A549 (cell line): ENCODE measurements at regions not wholly inside any gene's neighbourhood (a gene's known extent, or its start where the extent isn't known, plus 50 kb on each side); places are given as distances from the start of the nearest gene placed in this dataset.

Experiments used
- ATAC-seq, 2 experiments: fragments of 200-7000 bp in 1 of 2; fragments of >200 bp in 1 of 2; cut with Nextera tagmentation in 1 of 2; cut with Tn5 transposase in 1 of 2; 3 replicates each; pipeline versions ENCODE4 v1.8.0 to v1.9.1; 2018 to 2020; ENCODE audit warnings: mild to moderate bottlenecking in 1 of 2, moderate library complexity in 1 of 2
- CTCF ChIA-PET: fragments of 300-600 bp; sonication (Branson Sonifier 250); formaldehyde crosslinking; extraction: SDS; loops from one replicate; lab custom pipeline; 2021; ENCODE audit warnings: antibody characterized with exemption, inconsistent platforms; lab: Yijun Ruan, JAX
- POLR2A ChIA-PET: fragments of 350-600 bp; formaldehyde crosslinking; extraction: SDS; loops from one replicate; lab custom pipeline; 2021; ENCODE audit warnings: antibody characterized with exemption, inconsistent platforms; lab: Yijun Ruan, JAX
- DNase-seq, 2 experiments: peaks; one replicate each; pipeline versions ENCODE4 v3.0.0 to v3.0.0-alpha.2; 2011 to 2016; ENCODE audit warnings: low read depth in 1 of 2, low spot score in 1 of 2
- FAIRE-seq: peaks from 2 replicates; lab custom pipeline; 2011; peaks lifted over from hg19 to GRCh38; lab: Jason Lieb, UNC
- H3K27ac ChIP-seq, 2 experiments: fragments of >200 bp; sonication (Bioruptor Twin); formaldehyde crosslinking; 3 replicates each; pipeline ENCODE4 v1.5.1; 2016 to 2017
- H3K4me1 ChIP-seq: fragments of >200 bp; sonication (Bioruptor Twin); formaldehyde crosslinking; 3 replicates; pipeline ENCODE4 v1.6.1; 2016
- H3K4me2 ChIP-seq: fragments of >200 bp; sonication (Bioruptor Twin); formaldehyde crosslinking; 3 replicates; pipeline ENCODE4 v1.6.1; 2016
- H3K4me3 ChIP-seq: fragments of >200 bp; sonication (Bioruptor Twin); formaldehyde crosslinking; 3 replicates; pipeline ENCODE4 v1.5.1; 2016
- H3K9me3 ChIP-seq: fragments of >200 bp; sonication (Bioruptor Twin); formaldehyde crosslinking; 3 replicates; pipeline ENCODE4 v1.6.1; 2016
- BHLHE40 ChIP-seq: IDR thresholded peaks from 2 replicates; pipeline ENCODE4 v1.6.1; 2012; ENCODE audit warnings: low read depth, low read length, inconsistent platforms
- CHD4 ChIP-seq: fragments of 200-600 bp; sonication (generic); IDR thresholded peaks from 2 replicates; pipeline ENCODE4 v1.6.1; 2016; ENCODE audit warnings: antibody characterized with exemption, mild to moderate bottlenecking, borderline replicate concordance
- EP300 ChIP-seq, 2 experiments: fragments of >200 bp; sonication (Bioruptor Twin); formaldehyde crosslinking; IDR thresholded peaks; 2 replicates in 1 of 2; 3 replicates in 1 of 2; pipeline ENCODE4 v1.6.1; 2016 to 2017
- ESRRA ChIP-seq: fragments of 150-350 bp; IDR thresholded peaks from 2 replicates; pipeline ENCODE4 v1.6.1; 2014; ENCODE audit warnings: mild to moderate bottlenecking, low read length, borderline replicate concordance
- FOXS1 ChIP-seq: fragments of 250-450 bp; sonication (Bioruptor Pico); IDR thresholded peaks from 2 replicates; pipeline ENCODE4 v1.5.0; 2020; ENCODE audit warnings: mild to moderate bottlenecking, moderate library complexity
- NPAS2 ChIP-seq: fragments of 250-450 bp; sonication (Bioruptor Pico); IDR thresholded peaks from 2 replicates; pipeline ENCODE4 v1.8.0; 2022; ENCODE audit warnings: mild to moderate bottlenecking, moderate library complexity, borderline replicate concordance
- RNF2 ChIP-seq: fragments of 200-600 bp; sonication (generic); IDR thresholded peaks from 2 replicates; pipeline ENCODE4 v1.6.1; 2016; ENCODE audit warnings: low read depth, mild to moderate bottlenecking, antibody characterized with exemption, moderate library complexity, borderline replicate concordance
- TP53 ChIP-seq: fragments of 250-450 bp; sonication (Bioruptor Pico); IDR thresholded peaks from 2 replicates; pipeline ENCODE4 v1.5.0; 2021; ENCODE audit warnings: mild to moderate bottlenecking, moderate library complexity
- WGBS: methylation state at CpG from one replicate; pipeline ENCODE4 v1.1.6; 2017; ENCODE audit errors: missing lambda C conversion rate; 5-methylcytosine and 5-hydroxymethylcytosine counted together
- TF ChIP-seq, protein P1 (sequence below): fragments of 200-600 bp; sonication (generic); IDR thresholded peaks from 2 replicates; pipeline ENCODE4 v1.6.1; 2016; ENCODE audit warnings: antibody characterized with exemption, mild to moderate bottlenecking, moderate library complexity
- TF ChIP-seq, protein P2 (sequence below): IDR thresholded peaks from 2 replicates; pipeline ENCODE4 v1.6.1; 2012
- TF ChIP-seq, protein P3 (sequence below): fragments of >200 bp; sonication (Bioruptor Twin); formaldehyde crosslinking; IDR thresholded peaks from 3 replicates; pipeline ENCODE4 v1.5.1; 2016

DNA sequence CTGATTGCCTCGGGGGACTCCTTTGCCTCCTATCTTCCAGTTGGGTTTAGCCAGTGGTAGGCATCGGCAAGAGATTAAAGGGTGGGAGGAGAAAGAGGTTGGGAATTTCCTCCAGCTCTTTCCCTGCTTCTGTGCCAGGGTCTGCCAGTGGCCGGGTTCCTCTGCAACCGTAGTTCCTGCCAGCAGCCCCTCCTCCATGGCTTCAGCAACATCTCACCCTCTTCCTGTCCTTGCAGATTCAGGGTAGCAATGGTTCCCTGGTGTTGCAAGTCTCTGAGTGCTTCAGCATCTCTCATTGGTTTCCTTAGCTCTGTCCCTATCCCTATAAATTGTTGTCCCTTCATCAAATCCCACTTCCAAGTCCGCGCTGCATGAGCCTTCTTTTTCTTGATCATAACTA is 223.1 kb upstream of the JUN start:
- Histone ChIP-seq H3K9me3 (no peaks in the 10 kb centered on the region), H3K4me3 (no peak overlapping the region), H3K4me1 (no peaks in the 10 kb centered on the region), H3K27ac (no peak overlapping the region), H3K4me2 (no peak overlapping the region)
- DNase-seq (no peak), FAIRE-seq (no peak), ATAC-seq (no peak)
- ChIA-PET CTCF (no interaction called here), POLR2A (no interaction called here)
- WGBS: 85% methylated on average over 6 of the region's 6 CpGs
- TF ChIP-seq NPAS2 (CRISPR knock-in tag): no peak

DNA sequence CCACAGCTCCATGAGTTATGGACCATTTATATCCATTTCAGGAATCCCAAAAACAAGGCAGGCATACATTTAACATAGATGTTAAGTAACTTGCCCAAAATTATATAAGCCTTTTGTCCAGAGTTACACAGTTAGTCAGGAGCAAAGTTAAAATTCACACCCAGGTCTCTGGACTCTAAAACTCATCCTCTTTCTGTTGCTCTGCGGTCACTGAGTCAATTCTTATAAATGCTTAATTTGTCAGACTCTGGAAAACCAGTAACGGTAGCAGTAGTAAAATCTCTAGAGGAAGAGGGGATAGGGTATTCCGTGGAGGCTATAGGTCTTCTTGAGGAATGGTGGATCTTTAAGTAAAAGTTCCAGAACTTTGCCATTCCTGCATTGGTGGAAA is 223.6 kb upstream of the JUN start:
- no peak for FAIRE-seq
- POLR2A ChIA-PET: no interaction called here
- no peak overlapping the region for H3K4me3 ChIP-seq
- no peak overlapping the region for H3K4me2 ChIP-seq
- no peaks in the 10 kb centered on the region for H3K9me3 ChIP-seq
- H3K4me1 ChIP-seq: no peaks in the 10 kb centered on the region
- H3K27ac ChIP-seq: no peak overlapping the region
- ATAC-seq: no peak
- TF ChIP-seq, protein P1, sequence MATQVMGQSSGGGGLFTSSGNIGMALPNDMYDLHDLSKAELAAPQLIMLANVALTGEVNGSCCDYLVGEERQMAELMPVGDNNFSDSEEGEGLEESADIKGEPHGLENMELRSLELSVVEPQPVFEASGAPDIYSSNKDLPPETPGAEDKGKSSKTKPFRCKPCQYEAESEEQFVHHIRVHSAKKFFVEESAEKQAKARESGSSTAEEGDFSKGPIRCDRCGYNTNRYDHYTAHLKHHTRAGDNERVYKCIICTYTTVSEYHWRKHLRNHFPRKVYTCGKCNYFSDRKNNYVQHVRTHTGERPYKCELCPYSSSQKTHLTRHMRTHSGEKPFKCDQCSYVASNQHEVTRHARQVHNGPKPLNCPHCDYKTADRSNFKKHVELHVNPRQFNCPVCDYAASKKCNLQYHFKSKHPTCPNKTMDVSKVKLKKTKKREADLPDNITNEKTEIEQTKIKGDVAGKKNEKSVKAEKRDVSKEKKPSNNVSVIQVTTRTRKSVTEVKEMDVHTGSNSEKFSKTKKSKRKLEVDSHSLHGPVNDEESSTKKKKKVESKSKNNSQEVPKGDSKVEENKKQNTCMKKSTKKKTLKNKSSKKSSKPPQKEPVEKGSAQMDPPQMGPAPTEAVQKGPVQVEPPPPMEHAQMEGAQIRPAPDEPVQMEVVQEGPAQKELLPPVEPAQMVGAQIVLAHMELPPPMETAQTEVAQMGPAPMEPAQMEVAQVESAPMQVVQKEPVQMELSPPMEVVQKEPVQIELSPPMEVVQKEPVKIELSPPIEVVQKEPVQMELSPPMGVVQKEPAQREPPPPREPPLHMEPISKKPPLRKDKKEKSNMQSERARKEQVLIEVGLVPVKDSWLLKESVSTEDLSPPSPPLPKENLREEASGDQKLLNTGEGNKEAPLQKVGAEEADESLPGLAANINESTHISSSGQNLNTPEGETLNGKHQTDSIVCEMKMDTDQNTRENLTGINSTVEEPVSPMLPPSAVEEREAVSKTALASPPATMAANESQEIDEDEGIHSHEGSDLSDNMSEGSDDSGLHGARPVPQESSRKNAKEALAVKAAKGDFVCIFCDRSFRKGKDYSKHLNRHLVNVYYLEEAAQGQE: no peak
- TF ChIP-seq TP53 (CRISPR knock-in tag): no peak
- TF ChIP-seq, protein P2, sequence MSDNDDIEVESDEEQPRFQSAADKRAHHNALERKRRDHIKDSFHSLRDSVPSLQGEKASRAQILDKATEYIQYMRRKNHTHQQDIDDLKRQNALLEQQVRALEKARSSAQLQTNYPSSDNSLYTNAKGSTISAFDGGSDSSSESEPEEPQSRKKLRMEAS: no peak
- TF ChIP-seq, all 56 proteins: peak for 0
- WGBS: 77% methylated on average over 3 of the region's 3 CpGs
- CTCF ChIA-PET: no interaction called here
- DNase-seq: no peak

DNA sequence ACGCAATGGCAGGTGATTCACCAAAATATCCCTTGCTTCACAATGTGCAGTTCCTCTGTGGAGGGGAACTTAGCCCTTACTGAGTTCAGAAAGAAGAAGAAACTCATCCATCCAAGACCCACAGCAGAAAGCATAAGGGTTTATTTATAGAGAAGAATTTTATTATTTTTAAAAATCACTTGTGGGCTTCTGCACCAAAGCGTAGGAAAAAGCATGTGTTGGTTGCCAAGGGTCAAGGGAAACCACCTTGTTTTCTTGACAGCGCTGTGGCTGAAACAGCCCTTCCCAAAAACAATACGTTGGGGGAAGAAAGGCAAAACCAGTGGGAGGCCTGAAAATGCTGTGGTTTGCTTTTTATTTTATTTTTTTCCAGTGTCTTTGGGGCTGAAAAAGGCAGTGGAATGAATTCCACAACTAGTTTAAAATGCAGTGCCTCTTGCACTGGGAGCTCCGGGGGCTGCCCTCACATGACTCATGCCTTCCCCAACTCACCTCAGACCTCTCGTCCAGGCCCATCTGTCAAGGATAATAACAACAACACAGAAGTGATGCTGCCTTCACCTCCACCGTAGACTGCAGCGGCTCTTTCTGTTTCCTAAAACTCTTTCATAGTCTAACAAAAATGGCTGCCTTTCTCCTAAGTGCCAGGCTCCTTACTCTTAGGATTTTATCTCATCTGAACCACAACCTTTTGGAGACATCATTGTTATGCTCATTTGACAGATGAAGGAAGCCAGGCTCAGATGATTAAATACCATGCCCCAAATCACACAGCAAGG is 224.2 kb upstream of the JUN start:
- WGBS: 87% methylated on average over 8 of the region's 8 CpGs
- Histone ChIP-seq H3K4me1 (no peaks in the 10 kb centered on the region), H3K27ac (no peak overlapping the region), H3K9me3 (no peaks in the 10 kb centered on the region), H3K4me3 (no peak overlapping the region), H3K4me2 (no peak overlapping the region)
- no peak for FAIRE-seq
- TF ChIP-seq, protein P3, sequence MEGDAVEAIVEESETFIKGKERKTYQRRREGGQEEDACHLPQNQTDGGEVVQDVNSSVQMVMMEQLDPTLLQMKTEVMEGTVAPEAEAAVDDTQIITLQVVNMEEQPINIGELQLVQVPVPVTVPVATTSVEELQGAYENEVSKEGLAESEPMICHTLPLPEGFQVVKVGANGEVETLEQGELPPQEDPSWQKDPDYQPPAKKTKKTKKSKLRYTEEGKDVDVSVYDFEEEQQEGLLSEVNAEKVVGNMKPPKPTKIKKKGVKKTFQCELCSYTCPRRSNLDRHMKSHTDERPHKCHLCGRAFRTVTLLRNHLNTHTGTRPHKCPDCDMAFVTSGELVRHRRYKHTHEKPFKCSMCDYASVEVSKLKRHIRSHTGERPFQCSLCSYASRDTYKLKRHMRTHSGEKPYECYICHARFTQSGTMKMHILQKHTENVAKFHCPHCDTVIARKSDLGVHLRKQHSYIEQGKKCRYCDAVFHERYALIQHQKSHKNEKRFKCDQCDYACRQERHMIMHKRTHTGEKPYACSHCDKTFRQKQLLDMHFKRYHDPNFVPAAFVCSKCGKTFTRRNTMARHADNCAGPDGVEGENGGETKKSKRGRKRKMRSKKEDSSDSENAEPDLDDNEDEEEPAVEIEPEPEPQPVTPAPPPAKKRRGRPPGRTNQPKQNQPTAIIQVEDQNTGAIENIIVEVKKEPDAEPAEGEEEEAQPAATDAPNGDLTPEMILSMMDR: no peak
- TF ChIP-seq CHD4: no peak
- TF ChIP-seq EP300 (IDR thresholded peaks at IDR 0.05): no peak
- no peak for TF ChIP-seq ESRRA
- no peak for TF ChIP-seq FOXS1 (CRISPR knock-in tag)
- TF ChIP-seq RNF2: no peak
- no peak for TF ChIP-seq TP53 (CRISPR knock-in tag)
- no peak for TF ChIP-seq BHLHE40
- no peak for ATAC-seq
- CTCF ChIA-PET: no interaction called here
- no peak for DNase-seq
- POLR2A ChIA-PET: no interaction called here
